BE2C (cell line): ENCODE measurements at regions not wholly inside any gene's neighbourhood (a gene's known extent, or its start where the extent isn't known, plus 50 kb on each side); places are given as distances from the start of the nearest gene placed in this dataset.
A peak's percentile ranks its signal among the peaks of the same experiment; 100 is the strongest.
"Not testable (repeated sequence)": the region's sequence is repeated elsewhere in the genome, so short reads cannot be mapped to it uniquely, and the experiment has no call there.

Experiments used
- DNase-seq: peaks from one replicate; pipeline ENCODE4 v3.0.0-alpha.2; 2020
- H3K27me3 ChIP-seq: fragments of 250-450 bp; sonication (Bioruptor Pico); 2 replicates; pipeline ENCODE4 v1.5.1; 2020; ENCODE audit warnings: mild to moderate bottlenecking
- H3K36me3 ChIP-seq: fragments of 250-450 bp; sonication (Bioruptor Pico); 2 replicates; pipeline ENCODE4 v1.5.1; 2020; ENCODE audit warnings: mild to moderate bottlenecking
- H3K4me1 ChIP-seq: fragments of 250-450 bp; sonication (Bioruptor Pico); 2 replicates; pipeline ENCODE4 v1.5.1; 2020
- H3K4me3 ChIP-seq: 2 replicates; pipeline ENCODE4 v1.5.1; 2011; ENCODE audit warnings: low read depth, low read length
- H3K9me3 ChIP-seq: fragments of 250-450 bp; sonication (Bioruptor Pico); 2 replicates; pipeline ENCODE4 v1.5.1; 2020
- CTCF ChIP-seq: IDR thresholded peaks from 2 replicates; pipeline ENCODE4 v1.5.1; 2012; ENCODE audit warnings: mild to moderate bottlenecking, low read depth, low read length

DNA sequence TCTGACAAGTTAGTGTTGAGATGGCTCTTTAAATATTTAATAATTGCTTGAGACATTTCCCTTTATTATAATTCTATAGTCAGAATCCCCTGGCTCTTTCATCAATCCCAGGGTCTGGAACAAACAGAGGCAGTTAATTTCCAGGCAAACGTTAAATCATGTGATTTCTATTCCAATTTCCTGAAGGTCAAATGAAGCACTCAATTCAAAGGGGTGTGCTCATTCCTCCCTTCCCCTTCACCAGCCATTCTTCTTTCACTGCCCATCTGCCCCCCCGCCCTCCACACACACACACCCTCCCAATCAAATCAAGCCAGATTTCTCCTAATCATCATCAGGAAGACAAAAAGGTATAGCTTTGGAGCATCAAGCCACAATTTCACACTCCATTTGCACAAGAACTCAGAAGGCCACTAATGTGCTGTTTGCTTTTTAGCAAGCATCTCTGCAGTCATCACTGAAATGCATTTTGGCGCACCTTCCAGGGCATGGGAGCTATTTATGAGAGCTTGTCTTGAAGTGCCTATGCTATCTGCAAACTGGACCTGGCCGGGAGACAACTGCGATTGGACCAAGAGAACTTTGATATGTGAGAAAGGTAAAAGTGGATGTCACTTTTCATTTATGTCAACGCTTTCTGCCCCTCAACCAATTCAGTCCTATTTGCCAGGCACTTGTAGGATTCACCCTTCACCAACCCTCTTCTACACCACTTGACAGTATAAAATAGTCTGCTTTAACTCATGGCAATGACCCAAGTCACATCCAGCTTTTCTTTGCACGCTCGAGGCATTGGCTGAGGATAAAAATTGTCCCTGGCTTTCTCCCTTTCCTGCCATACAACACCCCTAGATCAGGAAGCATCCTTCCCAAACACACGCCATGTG is 315.1 kb upstream of the API5 start:
- Histone ChIP-seq H3K4me1 (no peaks in the 10 kb centered on the region), H3K27me3 (no peaks in the 10 kb centered on the region), H3K4me3 (no peak overlapping the region), H3K36me3 (no peaks in the 10 kb centered on the region), H3K9me3 (no peaks in the 10 kb centered on the region)
- no peak for TF ChIP-seq CTCF
- DNase-seq = no peak

GRCh38 chr11:43004879-43005278 is 306.9 kb upstream of the API5 start:
- not testable (repeated sequence) for H3K27me3 ChIP-seq, DNase-seq, H3K36me3 ChIP-seq, H3K4me3 ChIP-seq, H3K4me1 ChIP-seq, H3K9me3 ChIP-seq

DNA sequence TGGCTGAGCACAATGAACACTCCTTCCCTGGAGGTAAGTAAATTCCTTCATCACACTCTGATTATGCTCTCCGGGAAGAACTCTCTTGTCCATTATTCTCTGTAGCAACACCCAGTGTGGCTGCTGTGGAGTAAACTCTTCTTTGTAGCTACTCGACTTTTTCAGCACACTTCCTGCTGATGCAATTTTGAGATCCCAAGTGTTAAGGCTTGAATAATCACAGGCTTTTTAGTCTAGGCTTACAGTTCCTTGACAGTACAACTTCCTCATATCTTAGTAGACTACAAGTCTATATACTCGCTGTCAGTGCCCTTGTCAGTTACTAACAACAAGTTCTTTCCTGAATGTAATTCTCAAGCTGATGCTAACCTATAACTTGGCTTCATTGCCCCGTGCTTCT is 301.8 kb upstream of the API5 start:
- no peaks in the 10 kb centered on the region for H3K4me1 ChIP-seq
- no peaks in the 10 kb centered on the region for H3K36me3 ChIP-seq
- no peak for TF ChIP-seq CTCF
- no peak for DNase-seq
- no peak overlapping the region for H3K4me3 ChIP-seq
- no peaks in the 10 kb centered on the region for H3K27me3 ChIP-seq
- no peaks in the 10 kb centered on the region for H3K9me3 ChIP-seq

GRCh38 chr11:43012606-43013005 is 299.2 kb upstream of the API5 start:
- no peaks in the 10 kb centered on the region for H3K36me3 ChIP-seq
- no peak for DNase-seq

DNA sequence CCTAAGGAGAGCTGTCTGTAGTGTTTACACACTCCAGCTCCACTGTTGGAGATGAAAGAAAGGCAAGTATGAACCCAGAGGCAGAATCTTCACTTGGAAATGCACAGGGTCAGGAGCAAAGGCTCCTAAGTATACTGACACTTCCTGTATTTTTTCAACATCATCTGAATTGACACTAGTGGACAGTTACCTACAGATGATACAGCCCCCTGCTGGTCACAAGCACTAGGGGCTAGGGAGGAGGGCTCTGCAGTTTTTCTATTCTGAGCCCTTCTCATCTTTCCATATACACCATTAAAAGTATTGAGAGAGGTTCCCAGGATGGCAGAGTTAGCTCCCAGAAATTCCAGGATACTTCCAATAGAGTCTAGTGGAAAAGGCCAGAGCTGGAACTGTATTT is 290.3 kb upstream of the API5 start:
- Histone ChIP-seq H3K4me1 (no peaks in the 10 kb centered on the region), H3K36me3 (no peaks in the 10 kb centered on the region), H3K9me3 (no peaks in the 10 kb centered on the region), H3K4me3 (no peak overlapping the region), H3K27me3 (no peaks in the 10 kb centered on the region)
- DNase-seq = peak; percentile 58
- peak; percentile 77 for TF ChIP-seq CTCF

More at GRCh38 chr11:43012606-43013005, 299.2 kb upstream of the API5 start:
- Histone ChIP-seq H3K27me3 (no peaks in the 10 kb centered on the region), H3K4me3 (no peak overlapping the region), H3K9me3 (no peaks in the 10 kb centered on the region), H3K4me1 (no peaks in the 10 kb centered on the region)
- no peak for TF ChIP-seq CTCF

DNA sequence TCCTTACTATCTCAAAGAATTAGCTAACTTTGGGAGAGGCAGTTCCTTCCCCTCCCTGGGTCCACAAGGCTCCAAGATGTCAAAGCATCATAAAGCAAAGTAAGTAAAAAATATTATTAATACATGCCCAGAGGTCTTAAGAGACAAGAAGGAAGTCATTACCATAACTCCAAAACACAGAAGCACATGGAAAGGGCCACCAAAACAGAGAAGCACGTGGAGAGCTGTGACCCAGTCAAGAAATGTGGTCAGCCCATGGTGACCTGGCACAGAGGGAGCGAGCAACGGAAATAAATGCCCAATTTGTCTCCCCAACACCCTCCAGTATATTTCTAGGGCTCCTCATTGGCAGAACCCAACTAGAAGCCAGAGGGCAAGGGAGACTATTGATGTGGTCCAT is 277.5 kb upstream of the API5 start:
- H3K4me1 ChIP-seq = no peaks in the 10 kb centered on the region
- DNase-seq = no peak

More for the DNA sequence above, 277.5 kb upstream of the API5 start:
- Histone ChIP-seq H3K36me3 (no peaks in the 10 kb centered on the region), H3K27me3 (no peaks in the 10 kb centered on the region), H3K4me3 (no peak overlapping the region), H3K9me3 (no peaks in the 10 kb centered on the region)
- TF ChIP-seq CTCF = no peak
